ENCODE measurements at regions not wholly inside any gene's neighbourhood (a gene's known extent, or its start where the extent isn't known, plus 50 kb on each side); places are given as distances from the start of the nearest gene placed in this dataset.

DNA sequence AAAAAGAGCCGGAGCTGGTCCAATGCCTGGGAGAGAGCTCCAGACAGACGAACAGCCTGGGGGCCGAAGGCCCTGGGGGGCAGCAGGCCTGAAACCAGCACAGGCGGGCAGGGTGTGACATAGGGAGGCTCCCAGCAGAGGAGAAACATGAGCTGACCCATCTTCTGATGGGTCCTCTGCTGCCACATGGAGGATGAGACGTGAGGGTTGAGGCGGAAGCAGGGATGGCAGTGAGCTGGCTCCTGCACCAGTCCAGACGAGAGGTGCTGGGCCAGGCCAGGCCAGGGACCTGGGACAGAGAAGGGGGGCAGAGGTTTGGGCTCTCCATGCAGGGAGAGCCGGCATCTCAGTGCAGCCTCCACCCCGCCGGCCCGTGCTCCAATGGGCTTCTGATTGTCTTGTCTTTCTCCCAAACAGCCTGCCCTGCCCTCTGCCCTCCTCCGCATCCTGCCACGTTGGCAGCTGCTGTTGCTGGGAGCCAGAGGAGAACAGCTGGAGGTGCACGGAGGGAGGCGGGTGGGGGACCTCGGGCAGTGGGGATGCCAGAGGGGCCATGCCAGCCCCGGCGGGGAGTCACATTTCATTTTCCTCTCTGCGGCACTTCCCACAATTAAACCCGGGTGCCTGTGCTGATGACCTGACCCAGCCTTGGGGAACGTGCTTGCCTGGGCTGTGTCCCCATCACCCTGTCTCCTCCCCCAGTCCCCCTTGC lies 139.1 kb upstream of the GSE1 start:
- no peak overlapping the region for H3K27ac ChIP-seq
- peaks cover 92% of the 10 kb centered on the region for H3K27me3 ChIP-seq (ENCODE audit: insufficient read depth, low read depth)
- no peaks in the 10 kb centered on the region for H3K4me1 ChIP-seq (ENCODE audit: low read depth, poor library complexity, severe bottlenecking)
- no peak overlapping the region for H3K9ac ChIP-seq
- H3K36me3 ChIP-seq (ENCODE audit: insufficient read depth) = no peaks in the 10 kb centered on the region
- H3K4me3 ChIP-seq (IDR thresholded peaks at IDR 0.05; ENCODE audit: insufficient read depth, low read depth, low read length) = no peak overlapping the region
- TF ChIP-seq, protein P1, sequence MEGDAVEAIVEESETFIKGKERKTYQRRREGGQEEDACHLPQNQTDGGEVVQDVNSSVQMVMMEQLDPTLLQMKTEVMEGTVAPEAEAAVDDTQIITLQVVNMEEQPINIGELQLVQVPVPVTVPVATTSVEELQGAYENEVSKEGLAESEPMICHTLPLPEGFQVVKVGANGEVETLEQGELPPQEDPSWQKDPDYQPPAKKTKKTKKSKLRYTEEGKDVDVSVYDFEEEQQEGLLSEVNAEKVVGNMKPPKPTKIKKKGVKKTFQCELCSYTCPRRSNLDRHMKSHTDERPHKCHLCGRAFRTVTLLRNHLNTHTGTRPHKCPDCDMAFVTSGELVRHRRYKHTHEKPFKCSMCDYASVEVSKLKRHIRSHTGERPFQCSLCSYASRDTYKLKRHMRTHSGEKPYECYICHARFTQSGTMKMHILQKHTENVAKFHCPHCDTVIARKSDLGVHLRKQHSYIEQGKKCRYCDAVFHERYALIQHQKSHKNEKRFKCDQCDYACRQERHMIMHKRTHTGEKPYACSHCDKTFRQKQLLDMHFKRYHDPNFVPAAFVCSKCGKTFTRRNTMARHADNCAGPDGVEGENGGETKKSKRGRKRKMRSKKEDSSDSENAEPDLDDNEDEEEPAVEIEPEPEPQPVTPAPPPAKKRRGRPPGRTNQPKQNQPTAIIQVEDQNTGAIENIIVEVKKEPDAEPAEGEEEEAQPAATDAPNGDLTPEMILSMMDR (conservative IDR thresholded peaks at IDR 0.05; ENCODE audit: low read depth, low read length) = no peak
- H3K4me2 ChIP-seq = no peak overlapping the region
- no peaks in the 10 kb centered on the region for H4K20me1 ChIP-seq (ENCODE audit: insufficient read depth)
- no peak overlapping the region for H2AFZ ChIP-seq (ENCODE audit: low read depth)
- no peaks in the 10 kb centered on the region for H3K79me2 ChIP-seq (ENCODE audit: insufficient read depth, low read depth)

DNA sequence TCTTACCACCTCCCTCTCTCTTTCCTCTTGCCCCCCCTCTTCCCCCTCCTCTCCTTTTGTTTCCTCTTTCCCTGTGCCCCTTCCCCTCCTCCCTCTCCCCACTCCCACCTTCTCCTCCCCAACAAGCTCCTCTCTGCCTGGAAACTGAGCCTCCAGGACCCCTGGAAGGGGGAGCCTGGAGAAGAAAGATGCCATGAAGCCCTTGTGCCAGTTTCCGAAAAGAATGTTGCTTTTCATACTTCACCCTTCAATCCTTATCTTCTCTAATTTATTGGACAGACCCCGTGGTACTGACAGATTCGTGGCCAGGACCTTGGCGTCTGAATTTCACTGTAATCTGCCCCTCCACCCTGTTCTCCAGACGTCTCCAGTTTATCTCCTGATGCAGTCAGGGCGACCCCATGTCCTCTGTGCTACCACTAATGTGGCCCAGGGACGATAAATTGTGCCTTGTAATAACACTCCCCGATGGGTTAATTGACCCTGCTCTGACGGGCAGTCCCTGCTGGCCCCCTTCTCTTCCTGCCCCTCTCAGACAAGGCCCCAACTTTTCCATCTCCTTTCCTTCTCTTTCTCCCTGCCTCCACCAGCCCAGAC lies 138.4 kb upstream of the GSE1 start:
- Histone ChIP-seq H3K4me3 (IDR thresholded peaks at IDR 0.05; ENCODE audit: insufficient read depth, low read depth, low read length) (no peak overlapping the region), H3K36me3 (ENCODE audit: insufficient read depth) (no peaks in the 10 kb centered on the region), H3K4me2 (no peak overlapping the region), H3K27me3 (ENCODE audit: insufficient read depth, low read depth) (peaks cover 92% of the 10 kb centered on the region), H3K4me1 (ENCODE audit: low read depth, poor library complexity, severe bottlenecking) (no peaks in the 10 kb centered on the region), H3K27ac (no peak overlapping the region), H4K20me1 (ENCODE audit: insufficient read depth) (no peaks in the 10 kb centered on the region), H3K9ac (no peak overlapping the region), H2AFZ (ENCODE audit: low read depth) (no peak overlapping the region), H3K79me2 (ENCODE audit: insufficient read depth, low read depth) (no peaks in the 10 kb centered on the region)
- TF ChIP-seq, protein P1 (conservative IDR thresholded peaks at IDR 0.05; ENCODE audit: low read depth, low read length) = no peak

DNA sequence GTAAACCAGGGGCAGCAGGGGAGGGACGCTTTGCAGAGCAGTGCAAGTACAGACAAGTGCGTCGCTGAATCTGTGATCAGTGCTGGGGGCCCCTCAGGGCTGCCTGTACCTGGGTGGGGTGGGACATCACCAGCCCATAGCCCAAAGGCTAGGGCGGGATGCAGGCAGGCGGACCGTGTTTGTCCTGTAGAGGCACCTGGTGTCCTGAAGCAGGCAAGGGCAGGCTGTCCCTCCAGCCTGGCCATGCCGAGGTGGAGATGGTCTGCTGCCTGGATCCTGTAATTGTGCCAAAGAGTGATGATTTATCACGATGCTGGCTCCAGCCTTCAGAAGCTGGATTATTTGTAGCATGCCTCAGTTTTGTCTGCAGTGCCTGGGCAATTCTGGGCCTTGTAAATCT lies 137.9 kb upstream of the GSE1 start:
- Histone ChIP-seq H4K20me1 (ENCODE audit: insufficient read depth) (no peaks in the 10 kb centered on the region), H3K27ac (no peak overlapping the region), H3K4me2 (no peak overlapping the region), H3K36me3 (ENCODE audit: insufficient read depth) (no peaks in the 10 kb centered on the region), H3K27me3 (ENCODE audit: insufficient read depth, low read depth) (peaks cover 91% of the 10 kb centered on the region), H2AFZ (ENCODE audit: low read depth) (no peak overlapping the region), H3K79me2 (ENCODE audit: insufficient read depth, low read depth) (no peaks in the 10 kb centered on the region), H3K9ac (no peak overlapping the region), H3K4me3 (IDR thresholded peaks at IDR 0.05; ENCODE audit: insufficient read depth, low read depth, low read length) (no peak overlapping the region), H3K4me1 (ENCODE audit: low read depth, poor library complexity, severe bottlenecking) (no peaks in the 10 kb centered on the region)
- TF ChIP-seq, protein P1 (conservative IDR thresholded peaks at IDR 0.05; ENCODE audit: low read depth, low read length) = no peak

DNA sequence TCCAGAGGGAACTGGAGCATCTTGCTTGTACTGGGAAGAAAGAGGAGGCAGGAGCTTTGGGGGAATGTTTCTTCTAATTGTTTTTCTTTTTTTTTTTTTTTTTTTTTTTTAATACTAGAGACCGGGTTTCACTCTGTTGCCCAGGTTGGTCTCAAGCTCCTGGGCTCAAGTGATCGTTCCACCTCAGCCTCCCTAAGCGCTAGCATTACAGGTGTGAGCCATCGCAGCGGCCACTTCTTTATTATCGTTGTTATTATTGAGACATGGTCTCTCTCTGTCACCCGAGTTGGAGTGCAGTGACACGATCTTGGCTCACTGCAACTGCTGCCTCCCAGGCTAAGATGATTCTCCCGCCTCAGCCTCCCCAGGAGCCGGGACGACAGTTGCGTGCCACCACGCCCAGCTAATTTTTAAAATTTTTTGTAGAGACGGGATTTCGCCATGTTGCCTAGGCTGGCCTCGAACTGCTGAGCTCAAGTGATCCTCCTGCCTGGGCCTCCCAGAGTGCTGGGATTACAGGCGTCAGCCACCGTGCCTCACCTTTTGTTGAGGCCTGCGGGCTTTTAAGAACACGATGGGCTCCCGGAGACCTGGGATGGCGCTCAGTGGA lies 137.3 kb upstream of the GSE1 start:
- no peaks in the 10 kb centered on the region for H4K20me1 ChIP-seq (ENCODE audit: insufficient read depth)
- no peaks in the 10 kb centered on the region for H3K79me2 ChIP-seq (ENCODE audit: insufficient read depth, low read depth)
- TF ChIP-seq, protein P1 (conservative IDR thresholded peaks at IDR 0.05; ENCODE audit: low read depth, low read length) = no peak
- H3K4me3 ChIP-seq (IDR thresholded peaks at IDR 0.05; ENCODE audit: insufficient read depth, low read depth, low read length) = no peak overlapping the region
- no peak overlapping the region for H2AFZ ChIP-seq (ENCODE audit: low read depth)
- H3K36me3 ChIP-seq (ENCODE audit: insufficient read depth) = no peaks in the 10 kb centered on the region
- H3K9ac ChIP-seq = no peak overlapping the region
- peaks cover 6% of the 10 kb centered on the region for H3K4me1 ChIP-seq (ENCODE audit: low read depth, poor library complexity, severe bottlenecking)
- H3K27me3 ChIP-seq (ENCODE audit: insufficient read depth, low read depth) = peaks cover 91% of the 10 kb centered on the region
- no peak overlapping the region for H3K27ac ChIP-seq
- H3K4me2 ChIP-seq = no peak overlapping the region

All from KMS-11 (cell line).